Endothelial cell of umbilical vein (primary cell): ENCODE measurements at regions not wholly inside any gene's neighbourhood (a gene's known extent, or its start where the extent isn't known, plus 50 kb on each side); places are given as distances from the start of the nearest gene placed in this dataset.

ENCODE experiments used
- BruUV-seq: library from RNA; stranded (reverse); fragments of 400-500 nt; replicated peaks from 2 replicates; lab custom pipeline; 2021; lab: Mats Ljungman, UMichigan
- CTCF ChIA-PET: fragments of 300-600, 350-600 bp; sonication (Branson Sonifier 250); formaldehyde crosslinking; loops from one replicate; lab custom pipeline; 2021; ENCODE audit warnings: antibody characterized with exemption, inconsistent platforms; lab: Charles Lee
- POLR2A ChIA-PET: fragments of 300-600, 350-600 bp; sonication (Branson Sonifier 250); formaldehyde crosslinking; loops from one replicate; lab custom pipeline; 2021; ENCODE audit warnings: antibody characterized with exemption, inconsistent platforms; lab: Charles Lee
- DNase-seq: peaks from one replicate; pipeline ENCODE4 v3.0.0-alpha.2; 2011; ENCODE audit warnings: low read depth, low spot score
- FAIRE-seq: peaks from 2 replicates; lab custom pipeline; 2011; peaks lifted over from hg19 to GRCh38; lab: Jason Lieb, UNC
- H2AFZ ChIP-seq: 2 replicates; pipeline ENCODE4 v1.6.0; 2012; ENCODE audit warnings: low read depth, low read length, control low read depth, inconsistent platforms
- H3K27ac ChIP-seq: 2 replicates; pipeline ENCODE4 v1.5.1; 2011; ENCODE audit warnings: low read depth, mild to moderate bottlenecking, control low read depth, low read length, moderate library complexity; ENCODE audit not compliant: insufficient read depth
- H3K27me3 ChIP-seq, 2 experiments: 2 replicates each; pipeline versions ENCODE4 v1.6.0 to v1.6.1; 2011; ENCODE audit warnings: low read length in 2 of 2, mixed read lengths in 1 of 2; ENCODE audit not compliant: control insufficient read depth in 2 of 2, insufficient read depth in 2 of 2
- H3K36me3 ChIP-seq, 2 experiments: 2 replicates in 1 of 2; 3 replicates in 1 of 2; pipeline ENCODE4 v1.5.1; 2011; ENCODE audit warnings: low read length in 2 of 2, mild to moderate bottlenecking in 1 of 2, moderate library complexity in 1 of 2; ENCODE audit not compliant: control insufficient read depth in 2 of 2, insufficient read depth in 2 of 2; ENCODE audit errors: extremely low read depth in 1 of 2
- H3K4me1 ChIP-seq: 3 replicates; pipeline ENCODE4 v1.5.1; 2011; ENCODE audit warnings: mild to moderate bottlenecking, low read length; ENCODE audit not compliant: control insufficient read depth, insufficient read depth; ENCODE audit errors: extremely low read depth
- H3K4me2 ChIP-seq: 2 replicates; pipeline ENCODE4 v1.6.1; 2011; ENCODE audit warnings: low read length, control low read depth, mixed read lengths; ENCODE audit not compliant: insufficient read depth
- H3K4me3 ChIP-seq, 3 experiments: fragments of 200-600 bp in 1 of 3; sonication (generic), shearing (Covaris generic) in 1 of 3; replicated peaks in 1 of 3; 2 replicates each; pipeline ENCODE4 v1.5.1; 2011 to 2016; ENCODE audit warnings: control low read depth in 3 of 3, low read length in 3 of 3, mild to moderate bottlenecking in 2 of 3, inconsistent platforms in 1 of 3, low read depth in 1 of 3, moderate library complexity in 1 of 3; ENCODE audit not compliant: insufficient read depth in 1 of 3
- H3K79me2 ChIP-seq: 2 replicates; pipeline ENCODE4 v1.6.0; 2012; ENCODE audit warnings: low read length, inconsistent platforms; ENCODE audit not compliant: control insufficient read depth, insufficient read depth
- H3K9ac ChIP-seq: replicated peaks from 2 replicates; pipeline ENCODE3; 2011; ENCODE audit warnings: low read length, control low read depth; ENCODE audit not compliant: insufficient read depth; ENCODE audit errors: extremely low read depth
- H3K9me1 ChIP-seq: replicated peaks from 3 replicates; pipeline ENCODE4 v1.6.0; 2011; ENCODE audit warnings: mild to moderate bottlenecking, low read length; ENCODE audit not compliant: control insufficient read depth, insufficient read depth; ENCODE audit errors: extremely low read depth
- H3K9me3 ChIP-seq: replicated peaks from 2 replicates; pipeline ENCODE4 v1.5.1; 2012; ENCODE audit warnings: low read length, inconsistent platforms; ENCODE audit not compliant: control insufficient read depth, insufficient read depth
- H4K20me1 ChIP-seq: replicated peaks from 2 replicates; pipeline ENCODE3; 2011; ENCODE audit warnings: mild to moderate bottlenecking, low read length; ENCODE audit not compliant: control insufficient read depth, insufficient read depth; ENCODE audit errors: extremely low read depth
- CTCF ChIP-seq, 2 donors: IDR thresholded peaks; 1 replicate in 1 of 2; 2 replicates in 1 of 2; pipeline ENCODE4 v1.5.1; 2011; ENCODE audit warnings: low read length in 2 of 2, mild to moderate bottlenecking in 2 of 2, moderate library complexity in 2 of 2, control low read depth in 1 of 2, inconsistent platforms in 1 of 2, low read depth in 1 of 2; ENCODE audit not compliant: insufficient read depth in 1 of 2; ENCODE audit errors: extremely low read depth in 1 of 2
- EZH2 ChIP-seq: IDR thresholded peaks from 2 replicates; pipeline ENCODE4 v1.6.1; 2012; ENCODE audit warnings: borderline replicate concordance, low read depth, mild to moderate bottlenecking, moderate library complexity, low read length, inconsistent platforms; ENCODE audit not compliant: severe bottlenecking
- FOS ChIP-seq: IDR thresholded peaks from 2 replicates; pipeline ENCODE4 v1.6.1; 2011; ENCODE audit warnings: mild to moderate bottlenecking, low read length, moderate library complexity, borderline replicate concordance; ENCODE audit not compliant: insufficient read depth
- GATA2 ChIP-seq: IDR thresholded peaks from 2 replicates; pipeline ENCODE4 v1.7.0; 2011; ENCODE audit warnings: low read depth, mild to moderate bottlenecking, moderate library complexity, mixed read lengths, low read length; ENCODE audit not compliant: insufficient read length, insufficient read depth
- JUN ChIP-seq: IDR thresholded peaks from 2 replicates; pipeline ENCODE4 v1.6.1; 2011; ENCODE audit warnings: borderline replicate concordance, low read depth; ENCODE audit not compliant: insufficient read length, insufficient read depth
- MYC ChIP-seq: IDR thresholded peaks from one replicate; pipeline ENCODE4 v1.6.1; 2011; ENCODE audit warnings: mild to moderate bottlenecking, low read depth, low read length
- POLR2A ChIP-seq: IDR thresholded peaks from 2 replicates; pipeline ENCODE4 v1.6.1; 2012; ENCODE audit warnings: low read depth, mild to moderate bottlenecking, control low read depth, low read length
- POLR2AphosphoS5 ChIP-seq: IDR thresholded peaks from 2 replicates; pipeline ENCODE4 v1.6.1; 2012; ENCODE audit warnings: low read depth, mild to moderate bottlenecking, control low read depth, low read length, moderate library complexity; ENCODE audit not compliant: insufficient read depth
- dilution Hi-C: fragments of 300-500 bp; cut with MboI; formaldehyde crosslinking; loops from one replicate; pipeline ENCODE4 v1.15.0; 2019; ENCODE audit warnings: low sequenced_read_pairs; ENCODE audit not compliant: extremely low pct_ligation_motif_present
- intact Hi-C: fragments of 100-400 bp; cut with micrococcal nuclease; formaldehyde crosslinking; loops from one replicate; pipeline ENCODE4 v1.10.0; 2022
- TF ChIP-seq, protein P1 (sequence below): IDR thresholded peaks from 2 replicates; pipeline ENCODE4 v1.6.1; 2011; ENCODE audit not compliant: insufficient read depth, insufficient read length

GRCh38 chrX:151860827-151861226, 51.9 kb upstream of the MAGEA4 start:
- H3K79me2 ChIP-seq, result no peaks in the 10 kb centered on the region
- no peak overlapping the region for H3K27ac ChIP-seq
- BruUV-seq, result no TSS peak
- no peak overlapping the region for H3K4me3 ChIP-seq
- intact Hi-C loops, result no loop called here
- H3K4me2 ChIP-seq, result no peak overlapping the region
- H2AFZ ChIP-seq, result no peak overlapping the region
- FAIRE-seq (no peak), DNase-seq (no peak)
- no peak for TF ChIP-seq GATA2
- TF ChIP-seq, protein P1, sequence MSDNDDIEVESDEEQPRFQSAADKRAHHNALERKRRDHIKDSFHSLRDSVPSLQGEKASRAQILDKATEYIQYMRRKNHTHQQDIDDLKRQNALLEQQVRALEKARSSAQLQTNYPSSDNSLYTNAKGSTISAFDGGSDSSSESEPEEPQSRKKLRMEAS, result no peak
- TF ChIP-seq POLR2A, result no peak
- no peak for TF ChIP-seq EZH2
- TF ChIP-seq MYC, result no peak
- no peak for TF ChIP-seq POLR2AphosphoS5
- TF ChIP-seq CTCF (IDR thresholded peaks at IDR 0.05; ENCODE audit: extremely low read depth in 1 of 2, insufficient read depth in 1 of 2, low read depth in 1 of 2, low read length in 2 of 2), result no peak
- no peak for TF ChIP-seq JUN
- no peak for TF ChIP-seq FOS
- no peak overlapping the region for H3K9ac ChIP-seq
- POLR2A ChIA-PET, result no interaction called here
- H3K27me3 ChIP-seq, result no peaks in the 10 kb centered on the region
- H3K9me3 ChIP-seq, result no peaks in the 10 kb centered on the region
- dilution Hi-C loops, result no loop called here
- H3K36me3 ChIP-seq, result no peaks in the 10 kb centered on the region
- no peaks in the 10 kb centered on the region for H3K4me1 ChIP-seq
- CTCF ChIA-PET, result no interaction called here
- H4K20me1 ChIP-seq, result no peaks in the 10 kb centered on the region
- no peaks in the 10 kb centered on the region for H3K9me1 ChIP-seq
